ENCODE measurements at regions not wholly inside any gene's neighbourhood (a gene's known extent, or its start where the extent isn't known, plus 50 kb on each side); places are given as distances from the start of the nearest gene placed in this dataset.

- no peaks in the 10 kb centered on the region; the same call in 1 of the 2 replicates for H3K9me3 ChIP-seq (ENCODE audit: control insufficient read depth, insufficient read depth, low read length)
- H2AK9ac ChIP-seq (replicated peaks; ENCODE audit: low read depth, low read length, poor library complexity) = no peak overlapping the region
- no peaks in the 10 kb centered on the region for H4K20me1 ChIP-seq (ENCODE audit: insufficient read depth, low read length)
- peaks cover 3% of the 10 kb centered on the region for H3K27me3 ChIP-seq (ENCODE audit: control insufficient read depth, insufficient read depth, low read length)
- H2AK5ac ChIP-seq (ENCODE audit: low read depth, low read length) = no peak overlapping the region
- POLR2A ChIA-PET (ENCODE audit: unreplicated experiment) = no interaction called here
- no peak overlapping the region for H2BK120ac ChIP-seq (ENCODE audit: low read depth, low read length)
- H3K9ac ChIP-seq (ENCODE audit: low read depth, low read length) = no peak overlapping the region
- H3K14ac ChIP-seq (replicated peaks; ENCODE audit: low read depth, low read length) = no peak overlapping the region
- H3K4me3 ChIP-seq (ENCODE audit: insufficient read depth, low read depth, low read length) = no peak overlapping the region
- no peak overlapping the region for H2BK15ac ChIP-seq (ENCODE audit: low read depth, low read length)
- H2BK20ac ChIP-seq (ENCODE audit: low read depth, low read length) = no peak overlapping the region
- H3K4me2 ChIP-seq (ENCODE audit: low read depth, low read length) = no peak overlapping the region
- CTCF ChIA-PET = no interaction called here
- no peak overlapping the region for H3K23ac ChIP-seq (ENCODE audit: low read depth, low read length)
- H3K4me1 ChIP-seq (ENCODE audit: control insufficient read depth, insufficient read depth, low read length) = no peaks in the 10 kb centered on the region
- no peak overlapping the region for H4K8ac ChIP-seq (ENCODE audit: low read depth in 2 of 2, low read length in 2 of 2)
- no peak for DNase-seq
- dilution Hi-C loops (cut with HindIII; ENCODE audit: low sequenced_read_pairs, unreplicated experiment) (no loop called here), in situ Hi-C loops (cut with MboI; ENCODE audit: low sequenced_read_pairs) (no loop called here), intact Hi-C loops (cut with micrococcal nuclease) (no loop called here)
- no peak for ATAC-seq (ENCODE audit: low read depth)
- no peaks in the 10 kb centered on the region for H3K36me3 ChIP-seq (ENCODE audit: control insufficient read depth, insufficient read depth, low read length)
- H3K79me1 ChIP-seq (ENCODE audit: low read depth in 1 of 2, low read length in 2 of 2) = no peaks in the 10 kb centered on the region
- TF ChIP-seq CHD1 (IDR thresholded peaks at IDR 0.05; ENCODE audit: low read depth, low read length) = no peak
- no peak for TF ChIP-seq FOS (IDR thresholded peaks at IDR 0.05; ENCODE audit: low read depth, low read length)
- TF ChIP-seq CEBPB (IDR thresholded peaks at IDR 0.05; ENCODE audit: low read depth, low read length) = no peak
- no peaks in the 10 kb centered on the region for H3K9me1 ChIP-seq (ENCODE audit: insufficient read depth, low read length)
- BruUV-seq (replicated peaks) = no TSS peak
- no peak overlapping the region for H4K5ac ChIP-seq (ENCODE audit: low read depth, low read length)
- H3K4ac ChIP-seq (ENCODE audit: low read depth, low read length) = no peak overlapping the region
- H3K56ac ChIP-seq (ENCODE audit: extremely low read depth, insufficient read depth, low read length) = no peak overlapping the region
- no peak overlapping the region for H3K27ac ChIP-seq (ENCODE audit: insufficient read depth, low read length)
- no peak overlapping the region for H2BK5ac ChIP-seq (ENCODE audit: low read depth, low read length, poor library complexity, severe bottlenecking)
- no peak overlapping the region for H3K18ac ChIP-seq (ENCODE audit: low read depth, low read length)
- no peak overlapping the region for H2AFZ ChIP-seq (replicated peaks; ENCODE audit: low read length, poor library complexity)
- WGBS, 2 experiments (ENCODE audit: extremely low coverage in 2 of 2, insufficient read length in 1 of 2) = no CpG with 5 or more reads among the region's 3 CpGs
- H4K91ac ChIP-seq (ENCODE audit: insufficient read depth, low read depth, low read length) = no peak overlapping the region
Measured at GRCh38 chr21:15203740-15204139, 138.9 kb upstream of the NRIP1 start.

All from IMR-90 (cell line).